IPS-11a (cell line): ENCODE measurements at regions not wholly inside any gene's neighbourhood (a gene's known extent, or its start where the extent isn't known, plus 50 kb on each side); places are given as distances from the start of the nearest gene placed in this dataset.
"Not testable (repeated sequence)": the region's sequence is repeated elsewhere in the genome, so short reads cannot be mapped to it uniquely, and the experiment has no call there.

Experiments
- H3K4me3 ChIP-seq: one replicate; pipeline ENCODE4 v1.5.1; 2013; ENCODE audit warnings: low read depth, low read length, control low read depth

DNA sequence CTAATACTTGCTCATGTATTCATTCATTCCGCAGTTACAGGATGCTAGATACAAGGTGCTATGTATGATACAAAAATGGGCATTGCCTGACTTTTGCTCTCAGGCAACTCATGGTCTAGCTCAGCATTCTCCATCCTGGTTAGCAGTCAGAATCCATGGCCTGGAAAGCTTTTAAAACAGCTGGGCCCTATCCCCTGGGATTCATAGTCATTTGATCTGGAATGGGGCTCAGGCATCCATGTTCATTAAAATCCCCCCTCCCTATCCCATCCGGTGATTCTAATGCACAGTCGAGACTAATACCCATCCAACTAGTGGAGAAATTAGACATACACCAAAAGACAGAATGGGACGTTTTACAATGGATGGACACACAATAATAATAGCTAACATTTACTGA, 104.1 kb upstream of the TMEM132E start:
- no peak overlapping the region for H3K4me3 ChIP-seq

DNA sequence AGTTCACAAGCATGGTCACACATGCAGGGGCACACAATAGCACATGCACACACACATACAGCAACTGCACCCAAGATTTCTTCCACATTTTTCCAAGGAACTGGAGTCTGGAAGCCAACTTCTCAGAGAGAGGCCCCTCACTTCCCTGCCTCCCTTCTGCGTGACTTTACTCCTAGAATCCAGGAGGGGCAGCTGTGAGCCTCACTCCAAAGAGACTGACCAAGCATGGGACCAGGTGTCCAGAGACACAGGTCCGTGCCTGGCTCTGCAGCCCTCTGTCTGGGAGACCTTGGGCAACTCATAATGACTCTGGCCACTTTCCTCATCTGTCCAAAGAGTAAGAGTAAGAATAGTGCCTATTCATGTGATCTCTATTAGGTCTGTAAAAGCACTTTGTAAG, 104.7 kb upstream of the TMEM132E start:
- H3K4me3 ChIP-seq: no peak overlapping the region

DNA sequence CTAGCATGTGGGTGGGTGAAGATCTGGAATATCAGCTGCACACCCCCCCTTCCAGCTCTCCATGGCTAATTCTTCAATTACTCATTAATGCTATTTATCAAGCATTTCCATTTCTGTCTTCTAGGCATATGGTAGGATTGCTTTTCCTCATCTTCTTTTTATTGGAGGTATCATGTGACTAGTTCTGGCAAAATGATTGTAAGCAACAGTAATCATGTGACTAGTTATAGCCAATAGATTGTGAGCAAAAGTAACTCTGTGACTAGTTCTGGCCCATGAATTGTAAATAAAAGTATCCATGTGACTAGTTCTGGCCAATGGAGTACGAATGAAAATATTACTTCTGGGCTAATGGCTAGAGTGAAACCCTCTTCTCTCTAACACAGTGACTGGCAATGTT, 107.0 kb upstream of the TMEM132E start:
- no peak overlapping the region for H3K4me3 ChIP-seq

DNA sequence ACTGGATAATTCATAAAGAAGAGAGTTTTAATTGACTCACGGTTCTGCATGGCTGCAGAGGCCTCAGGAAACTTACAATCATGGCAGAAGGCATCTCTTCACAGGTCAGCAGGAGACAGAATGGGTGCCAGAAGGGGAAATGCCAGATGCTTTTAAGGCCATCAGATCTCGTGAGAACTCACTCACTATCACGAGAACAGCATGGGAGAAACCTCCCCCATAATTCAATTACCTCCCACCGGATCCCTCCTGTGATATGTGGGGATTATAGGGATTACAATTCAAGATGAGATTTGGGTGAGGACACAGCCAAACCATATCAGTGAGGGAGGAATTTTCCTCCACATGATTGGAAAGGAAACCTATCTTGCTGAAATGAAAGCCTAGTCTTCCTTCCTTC, 108.1 kb upstream of the TMEM132E start:
- not testable (repeated sequence) for H3K4me3 ChIP-seq

GRCh38 chr17:34465789-34466188, 102.8 kb upstream of the CCL1 start:
- H3K4me3 ChIP-seq: no peak overlapping the region

DNA sequence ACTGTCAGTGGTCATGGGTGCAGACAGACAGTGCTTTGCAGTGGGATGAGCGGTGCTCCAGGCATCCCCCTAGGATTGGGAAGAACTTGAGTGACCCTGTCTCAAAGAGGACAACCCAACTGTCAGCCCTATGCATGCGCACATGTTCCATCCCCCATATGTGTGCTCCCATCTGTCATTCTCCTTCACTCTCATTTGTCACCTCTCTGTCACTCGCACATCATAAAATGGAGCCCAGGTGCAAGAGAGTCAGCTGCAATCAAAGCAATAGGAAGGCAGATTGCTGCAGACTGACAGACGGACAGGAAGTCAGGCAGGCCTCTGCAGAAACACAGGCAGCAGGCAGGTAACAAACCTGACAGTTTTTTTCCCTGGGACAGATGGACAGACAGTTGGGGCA, 101.8 kb upstream of the CCL1 start:
- H3K4me3 ChIP-seq: no peak overlapping the region

- no peak overlapping the region for H3K4me3 ChIP-seq
Measured at GRCh38 chr17:34458266-34458665, 95.2 kb upstream of the CCL1 start.

GRCh38 chr17:34456121-34456520, 93.1 kb upstream of the CCL1 start:
- no peak overlapping the region for H3K4me3 ChIP-seq

DNA sequence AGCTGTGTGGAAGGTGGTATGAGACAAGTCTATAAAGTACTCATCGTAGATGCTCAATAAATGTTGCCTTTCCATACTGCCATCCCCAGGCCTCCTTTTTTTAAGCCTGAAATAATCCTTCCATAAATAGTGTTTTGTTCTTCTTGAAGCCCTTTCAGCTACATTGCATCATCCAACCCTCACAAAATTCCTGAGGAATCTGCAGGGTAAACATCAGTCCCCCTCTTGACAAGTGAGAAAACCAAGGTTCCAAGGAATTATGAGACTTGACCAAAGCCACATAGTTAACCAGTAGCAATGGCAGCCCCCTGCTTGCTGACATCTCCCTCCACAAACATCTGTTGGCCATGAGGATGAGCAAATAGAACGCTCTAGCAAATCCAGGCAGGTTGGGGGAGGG, 89.7 kb upstream of the CCL1 start:
- H3K4me3 ChIP-seq: no peak overlapping the region

DNA sequence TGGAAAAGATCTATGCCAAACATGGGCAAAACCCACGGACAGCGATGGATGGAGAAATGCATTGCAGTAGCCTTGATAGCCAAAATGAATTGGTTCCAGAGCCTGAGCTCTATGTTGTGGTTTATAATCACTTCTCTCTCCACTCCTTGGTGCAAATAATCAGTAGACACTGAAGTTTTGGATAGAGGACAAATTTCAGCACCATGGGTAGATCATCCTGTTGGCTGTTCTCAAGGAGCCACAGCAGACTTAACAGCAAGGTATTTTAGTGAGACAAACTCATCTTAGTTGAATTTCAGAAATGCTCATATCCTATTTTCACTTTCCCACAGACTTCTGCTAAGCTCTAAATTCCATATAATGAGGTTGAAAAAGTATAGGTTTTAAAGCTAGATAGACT, 88.3 kb upstream of the CCL1 start:
- H3K4me3 ChIP-seq: no peak overlapping the region

DNA sequence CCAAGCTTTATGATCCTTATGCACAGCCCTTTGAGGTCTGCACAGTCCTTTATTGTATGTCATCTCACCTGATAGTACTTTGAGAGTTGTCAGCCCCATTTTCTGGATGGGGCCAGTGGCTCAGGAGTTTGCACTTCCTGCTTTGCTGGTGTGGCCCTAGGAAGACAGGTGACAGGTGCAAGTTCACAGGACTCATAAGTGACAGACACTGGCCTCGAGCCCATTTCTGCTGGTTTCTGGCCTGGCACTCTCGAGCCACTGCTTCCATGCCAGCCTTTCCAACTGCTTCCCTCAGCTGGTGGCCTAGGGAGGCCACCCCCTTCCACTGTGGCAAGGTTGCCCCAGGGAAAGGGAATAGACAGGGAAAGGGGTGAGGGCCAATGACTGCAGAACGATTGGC, 84.4 kb upstream of the CCL1 start:
- no peak overlapping the region for H3K4me3 ChIP-seq

DNA sequence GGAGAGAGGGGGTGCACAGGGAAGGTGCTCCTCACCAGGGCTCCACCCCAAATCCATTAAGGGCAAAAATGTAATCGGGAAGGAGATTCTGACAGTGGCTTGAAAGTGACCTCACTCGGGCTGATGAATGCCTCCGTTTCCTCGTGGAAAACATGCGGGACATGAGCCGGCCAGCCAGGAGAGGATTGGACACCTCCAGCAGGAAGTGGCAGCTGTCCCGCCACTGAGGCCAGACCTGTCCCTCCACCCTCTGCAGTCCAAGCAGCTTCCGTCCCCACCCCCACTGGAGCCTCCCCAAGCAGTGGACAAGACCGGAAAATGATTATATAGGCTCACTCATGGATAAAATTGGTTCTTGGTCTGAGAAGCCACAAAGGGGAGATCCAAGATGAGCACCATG, 82.1 kb upstream of the CCL1 start:
- no peak overlapping the region for H3K4me3 ChIP-seq

DNA sequence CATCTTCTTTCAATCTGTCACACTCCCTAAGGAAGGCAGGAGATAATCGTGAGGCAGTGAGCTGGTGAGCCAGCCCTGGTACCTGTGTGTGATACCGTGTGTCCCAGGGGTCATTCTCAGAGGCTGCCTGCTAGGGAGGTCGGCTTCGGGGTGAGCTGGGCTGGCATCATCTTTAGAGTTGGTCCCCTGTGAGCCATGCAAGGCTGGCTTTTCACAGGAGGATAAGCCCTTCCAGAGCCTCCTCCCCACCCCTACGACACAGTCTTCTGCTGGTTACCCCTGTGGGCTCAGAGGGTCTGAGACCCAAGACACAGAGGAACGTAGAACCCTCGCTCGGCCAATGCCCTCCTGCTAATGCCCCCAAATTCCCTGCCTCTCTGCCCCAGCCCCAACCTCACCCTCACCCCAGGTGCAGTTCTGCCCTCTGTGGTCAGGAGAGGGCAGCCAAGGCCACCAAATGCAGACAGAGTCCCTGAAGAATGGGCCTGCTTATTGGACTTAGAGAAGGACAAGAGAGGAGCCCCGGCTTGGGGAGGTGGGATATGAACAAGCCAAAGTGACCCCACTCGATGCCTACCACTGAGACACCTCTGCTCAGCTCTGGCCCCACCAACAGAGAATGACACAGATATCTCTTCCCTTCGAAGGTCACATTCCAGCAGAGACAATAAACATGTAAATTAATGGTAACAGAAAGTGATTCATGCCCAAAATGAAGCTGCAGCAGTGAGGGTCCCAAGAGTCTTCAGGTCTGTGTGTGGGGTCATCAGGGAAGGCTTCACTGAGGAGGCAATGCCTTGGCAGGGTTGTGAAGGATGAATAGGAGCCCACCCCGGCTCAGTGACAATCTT, 80.8 kb upstream of the CCL1 start:
- no peak overlapping the region for H3K4me3 ChIP-seq

DNA sequence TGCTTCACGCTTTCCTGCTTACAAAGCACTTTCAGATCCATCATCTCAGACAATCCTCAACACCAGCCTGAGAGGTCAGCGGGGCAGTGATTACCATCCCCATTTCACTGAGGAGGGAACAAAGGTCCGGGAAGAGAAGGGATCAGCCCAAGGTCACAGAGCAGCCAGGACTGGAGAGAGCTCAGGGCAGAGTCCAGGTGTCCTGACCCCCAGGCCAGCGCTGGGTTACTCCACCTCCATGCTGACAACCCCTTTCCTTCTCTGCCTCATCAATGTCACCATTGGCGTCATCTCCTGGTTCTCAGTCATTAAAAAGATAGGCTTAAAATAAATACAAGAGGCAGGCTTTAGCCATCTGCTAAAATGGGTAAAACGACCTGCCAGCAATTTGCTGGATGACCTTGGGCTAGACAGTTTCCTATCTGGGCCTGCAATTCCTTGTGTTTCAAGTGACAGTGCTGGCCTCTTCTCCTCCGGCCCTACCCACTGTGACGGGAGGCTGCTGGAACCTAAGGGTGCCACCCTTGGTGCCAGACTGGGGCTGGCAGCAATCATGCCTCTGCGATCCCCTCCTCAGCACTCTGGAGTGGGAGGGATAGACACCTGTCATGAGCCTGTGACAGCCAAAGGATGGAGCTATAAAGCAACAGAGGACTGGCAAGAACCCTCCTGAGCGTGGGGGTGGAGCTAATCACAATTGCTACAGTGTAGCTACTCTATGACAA, 79.5 kb upstream of the CCL1 start:
- H3K4me3 ChIP-seq: no peak overlapping the region

DNA sequence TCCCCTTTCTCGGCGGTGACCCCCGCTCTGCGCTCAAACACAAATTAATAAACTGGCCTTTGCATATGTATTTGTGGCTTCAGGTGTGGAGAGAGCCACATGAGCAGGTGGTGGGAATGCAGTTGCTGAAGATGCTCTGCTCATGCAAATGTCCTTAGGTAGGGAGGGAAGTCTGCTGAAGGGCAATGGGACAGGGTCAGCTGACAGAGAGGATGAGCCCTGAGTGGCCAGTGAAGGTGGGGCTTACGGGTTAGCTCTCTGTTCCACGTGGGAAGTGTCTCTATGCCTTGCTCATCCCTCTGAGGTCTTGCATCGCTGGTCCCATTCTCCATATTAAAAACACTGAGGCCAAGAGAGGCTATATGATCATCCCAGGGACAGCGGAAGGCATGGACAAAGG, 74.2 kb upstream of the CCL1 start:
- H3K4me3 ChIP-seq: no peak overlapping the region

DNA sequence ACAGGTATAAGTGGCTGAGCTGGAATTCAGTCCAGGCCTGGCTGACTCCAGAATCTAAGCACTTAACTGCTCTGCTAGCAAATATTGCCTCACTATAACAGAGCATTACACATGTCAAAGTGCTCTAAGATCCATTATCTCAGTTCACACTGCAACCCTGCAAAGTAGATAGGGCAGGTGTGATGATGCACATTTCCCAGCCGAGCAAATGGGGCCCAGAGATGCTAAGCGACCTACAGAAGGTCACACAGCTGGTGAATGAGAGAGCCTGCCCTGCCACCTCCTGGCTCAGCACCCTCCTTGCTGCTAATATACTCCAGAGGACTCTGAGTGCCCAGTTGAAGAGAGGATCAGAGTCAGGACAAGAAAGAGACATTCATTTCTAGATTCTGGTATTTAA, 73.6 kb upstream of the CCL1 start:
- H3K4me3 ChIP-seq: no peak overlapping the region

GRCh38 chr17:34435182-34435928, 72.3 kb upstream of the CCL1 start:
- H3K4me3 ChIP-seq: no peak overlapping the region

DNA sequence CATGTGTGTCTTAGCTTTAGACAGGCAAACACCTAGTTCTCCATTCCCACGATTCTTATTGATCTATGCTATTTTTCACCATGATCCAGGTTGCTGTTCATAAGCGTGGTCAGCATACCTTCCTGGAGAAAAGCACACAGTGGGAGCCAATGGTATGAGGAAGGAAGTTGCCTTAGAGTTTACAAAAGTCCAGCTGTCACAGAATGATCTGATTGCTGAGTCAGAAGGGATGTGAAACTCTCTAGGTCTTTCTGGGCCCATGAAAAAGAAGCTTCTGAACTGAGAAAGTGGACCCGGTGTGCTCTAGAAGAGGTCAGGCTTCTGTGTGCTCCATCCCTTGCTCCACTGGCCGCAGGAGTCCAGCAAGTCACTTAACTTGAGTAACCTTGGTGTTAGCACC, 71.0 kb upstream of the CCL1 start:
- H3K4me3 ChIP-seq: no peak overlapping the region

- no peak overlapping the region for H3K4me3 ChIP-seq
Measured at GRCh38 chr17:34424814-34425491, 61.9 kb upstream of the CCL1 start.

- peak overlapping the region; percentile 34 for H3K4me3 ChIP-seq
Measured at GRCh38 chr17:34423978-34424813, 61.2 kb upstream of the CCL1 start.
